ENCODE measurements at regions not wholly inside any gene's neighbourhood (a gene's known extent, or its start where the extent isn't known, plus 50 kb on each side); places are given as distances from the start of the nearest gene placed in this dataset.

DNA sequence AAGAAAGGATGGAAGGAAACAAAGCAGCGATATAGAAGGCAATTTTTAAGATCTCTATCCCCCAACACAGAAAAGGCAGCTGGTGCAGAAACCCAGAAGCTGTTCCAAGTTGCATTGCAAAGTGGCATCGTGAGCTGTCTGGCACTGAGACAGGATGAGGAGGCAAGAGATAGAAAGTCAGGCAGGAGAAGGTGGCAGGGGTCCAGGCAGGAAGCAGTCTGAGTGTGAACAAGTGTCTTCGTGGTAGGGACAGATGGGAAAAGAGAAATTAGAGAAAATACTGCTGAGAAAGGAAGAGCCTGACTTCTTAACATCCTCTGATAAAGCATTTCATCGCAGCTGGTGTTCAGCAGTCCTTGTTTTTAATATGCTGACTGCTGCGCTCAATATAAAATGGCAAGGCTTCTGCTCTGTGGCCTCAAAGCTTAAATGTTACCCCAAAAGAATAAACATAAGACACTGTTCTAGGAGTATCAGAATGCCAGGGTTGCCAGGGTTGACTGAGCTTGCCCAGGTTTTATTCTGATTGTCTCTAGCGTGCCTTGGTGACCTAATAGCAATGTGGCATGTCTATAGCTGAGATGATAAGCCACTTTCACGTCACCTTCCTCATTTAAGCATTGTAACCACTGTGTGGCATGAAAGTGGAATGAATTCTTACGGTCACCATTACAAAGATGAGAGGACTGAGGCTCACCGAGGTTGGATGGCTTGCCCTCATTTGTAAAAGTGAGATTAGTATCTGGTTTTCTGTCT is 397.6 kb downstream of the NUAK1 start (continued):
- TF ChIP-seq, protein P1, sequence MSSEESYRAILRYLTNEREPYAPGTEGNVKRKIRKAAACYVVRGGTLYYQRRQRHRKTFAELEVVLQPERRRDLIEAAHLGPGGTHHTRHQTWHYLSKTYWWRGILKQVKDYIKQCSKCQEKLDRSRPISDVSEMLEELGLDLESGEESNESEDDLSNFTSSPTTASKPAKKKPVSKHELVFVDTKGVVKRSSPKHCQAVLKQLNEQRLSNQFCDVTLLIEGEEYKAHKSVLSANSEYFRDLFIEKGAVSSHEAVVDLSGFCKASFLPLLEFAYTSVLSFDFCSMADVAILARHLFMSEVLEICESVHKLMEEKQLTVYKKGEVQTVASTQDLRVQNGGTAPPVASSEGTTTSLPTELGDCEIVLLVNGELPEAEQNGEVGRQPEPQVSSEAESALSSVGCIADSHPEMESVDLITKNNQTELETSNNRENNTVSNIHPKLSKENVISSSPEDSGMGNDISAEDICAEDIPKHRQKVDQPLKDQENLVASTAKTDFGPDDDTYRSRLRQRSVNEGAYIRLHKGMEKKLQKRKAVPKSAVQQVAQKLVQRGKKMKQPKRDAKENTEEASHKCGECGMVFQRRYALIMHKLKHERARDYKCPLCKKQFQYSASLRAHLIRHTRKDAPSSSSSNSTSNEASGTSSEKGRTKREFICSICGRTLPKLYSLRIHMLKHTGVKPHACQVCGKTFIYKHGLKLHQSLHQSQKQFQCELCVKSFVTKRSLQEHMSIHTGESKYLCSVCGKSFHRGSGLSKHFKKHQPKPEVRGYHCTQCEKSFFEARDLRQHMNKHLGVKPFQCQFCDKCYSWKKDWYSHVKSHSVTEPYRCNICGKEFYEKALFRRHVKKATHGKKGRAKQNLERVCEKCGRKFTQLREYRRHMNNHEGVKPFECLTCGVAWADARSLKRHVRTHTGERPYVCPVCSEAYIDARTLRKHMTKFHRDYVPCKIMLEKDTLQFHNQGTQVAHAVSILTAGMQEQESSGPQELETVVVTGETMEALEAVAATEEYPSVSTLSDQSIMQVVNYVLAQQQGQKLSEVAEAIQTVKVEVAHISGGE (CRISPR knock-in tag; IDR thresholded peaks at IDR 0.05) = no peak
- TF ChIP-seq SREBF2 (IDR thresholded peaks at IDR 0.05; ENCODE audit: low read length) = no peak
- TF ChIP-seq BRCA1 (IDR thresholded peaks at IDR 0.05; ENCODE audit: low read depth, low read length) = no peak
- no peak for TF ChIP-seq MYC (IDR thresholded peaks at IDR 0.05; ENCODE audit: insufficient read depth, insufficient read length, insufficient replicate concordance, low read length, severe bottlenecking)
- TF ChIP-seq SUZ12 (IDR thresholded peaks at IDR 0.05; ENCODE audit: unreplicated experiment) = no peak
- TF ChIP-seq SIX5 (IDR thresholded peaks at IDR 0.05; ENCODE audit: low read depth, low read length, severe bottlenecking) = no peak

DNA sequence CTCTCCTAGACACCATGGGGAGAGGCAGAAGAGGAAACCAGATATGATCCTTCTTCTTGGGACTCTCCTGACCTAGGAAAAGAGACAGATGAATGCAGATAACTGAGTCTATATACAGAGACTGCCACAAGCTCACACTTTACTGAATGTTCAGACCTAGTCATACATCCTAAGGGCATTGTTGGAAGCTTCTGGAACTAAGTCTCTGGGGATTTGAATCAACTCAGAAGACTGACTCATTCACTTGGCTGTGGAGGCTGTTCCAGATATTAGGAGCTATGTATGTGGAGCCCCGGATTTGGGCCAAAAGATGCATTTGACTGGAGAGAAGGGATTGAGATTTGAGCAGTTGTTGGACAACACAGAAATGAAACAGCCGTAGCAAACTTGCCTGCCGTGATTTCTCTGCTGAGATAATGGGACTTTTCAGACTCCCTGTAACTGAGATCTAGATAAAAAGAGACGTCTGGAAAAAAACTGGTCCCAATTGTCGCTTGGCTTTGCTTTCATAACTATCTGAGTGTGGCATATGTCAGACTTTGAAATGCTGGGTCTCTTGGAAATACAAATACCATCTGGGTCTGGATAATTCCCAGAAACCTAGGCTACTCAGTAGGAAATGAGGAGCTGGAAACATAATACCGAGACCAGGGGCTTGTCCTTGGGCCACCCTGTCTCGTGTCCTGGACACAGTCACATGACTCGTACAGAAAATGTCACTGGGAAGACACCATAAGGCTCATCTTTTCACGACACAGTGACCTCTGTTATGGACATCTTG is 396.8 kb downstream of the NUAK1 start:
- CTCF ChIA-PET = no interaction called here
- RAD21 ChIA-PET (ENCODE audit: unreplicated experiment) = no interaction called here
- FAIRE-seq (no peak), DNase-seq (ENCODE audit: low read depth, low spot score) (no peak), ATAC-seq (no peak)
- SMC1A ChIA-PET (ENCODE audit: uncharacterized antibody, unreplicated experiment) = no interaction called here
- H3K79me2 ChIP-seq (ENCODE audit: control insufficient read depth, insufficient read depth, low read length) = no peaks in the 10 kb centered on the region
- H3K27me3 ChIP-seq (replicated peaks in 1 of 2; ENCODE audit: control insufficient read depth in 2 of 2, insufficient read depth in 2 of 2, low read length in 1 of 2) = no peaks in the 10 kb centered on the region; a peak in 2 of 4 replicates
- no peak overlapping the region for H3K27ac ChIP-seq (ENCODE audit: control insufficient read depth, insufficient read depth)
- BruUV-seq (replicated peaks) = no TSS peak
- in situ Hi-C loops (cut with MboI) = no loop called here
- intact Hi-C loops (cut with micrococcal nuclease; ENCODE audit: unreplicated experiment) = no loop called here
- no peaks in the 10 kb centered on the region for H3K9me3 ChIP-seq (replicated peaks; ENCODE audit: control insufficient read depth, insufficient read depth, low read length)
- no peaks in the 10 kb centered on the region for H3K36me3 ChIP-seq (ENCODE audit: control insufficient read depth in 2 of 2, insufficient read depth in 2 of 2, low read length in 1 of 2)
- no peak overlapping the region for H3K4me3 ChIP-seq
- no peak overlapping the region for H3K4me2 ChIP-seq (ENCODE audit: control insufficient read depth, insufficient read depth)
- no peak overlapping the region for H2AFZ ChIP-seq (ENCODE audit: control insufficient read depth, low read depth, low read length)
- WGBS (ENCODE audit: insufficient coverage, insufficient replicate concordance, low lambda C conversion rate, missing lambda C conversion rate) = 10% methylated on average over 9 of the region's 9 CpGs
- no peaks in the 10 kb centered on the region for H4K20me1 ChIP-seq (ENCODE audit: control insufficient read depth, insufficient read depth)
- POLR2A ChIA-PET = no interaction called here
- no peaks in the 10 kb centered on the region for H3K4me1 ChIP-seq (ENCODE audit: control insufficient read depth, insufficient read depth, low read length)
- H3K9ac ChIP-seq (ENCODE audit: control insufficient read depth, insufficient read depth, low read length) = no peak overlapping the region
- TF ChIP-seq, protein P2, sequence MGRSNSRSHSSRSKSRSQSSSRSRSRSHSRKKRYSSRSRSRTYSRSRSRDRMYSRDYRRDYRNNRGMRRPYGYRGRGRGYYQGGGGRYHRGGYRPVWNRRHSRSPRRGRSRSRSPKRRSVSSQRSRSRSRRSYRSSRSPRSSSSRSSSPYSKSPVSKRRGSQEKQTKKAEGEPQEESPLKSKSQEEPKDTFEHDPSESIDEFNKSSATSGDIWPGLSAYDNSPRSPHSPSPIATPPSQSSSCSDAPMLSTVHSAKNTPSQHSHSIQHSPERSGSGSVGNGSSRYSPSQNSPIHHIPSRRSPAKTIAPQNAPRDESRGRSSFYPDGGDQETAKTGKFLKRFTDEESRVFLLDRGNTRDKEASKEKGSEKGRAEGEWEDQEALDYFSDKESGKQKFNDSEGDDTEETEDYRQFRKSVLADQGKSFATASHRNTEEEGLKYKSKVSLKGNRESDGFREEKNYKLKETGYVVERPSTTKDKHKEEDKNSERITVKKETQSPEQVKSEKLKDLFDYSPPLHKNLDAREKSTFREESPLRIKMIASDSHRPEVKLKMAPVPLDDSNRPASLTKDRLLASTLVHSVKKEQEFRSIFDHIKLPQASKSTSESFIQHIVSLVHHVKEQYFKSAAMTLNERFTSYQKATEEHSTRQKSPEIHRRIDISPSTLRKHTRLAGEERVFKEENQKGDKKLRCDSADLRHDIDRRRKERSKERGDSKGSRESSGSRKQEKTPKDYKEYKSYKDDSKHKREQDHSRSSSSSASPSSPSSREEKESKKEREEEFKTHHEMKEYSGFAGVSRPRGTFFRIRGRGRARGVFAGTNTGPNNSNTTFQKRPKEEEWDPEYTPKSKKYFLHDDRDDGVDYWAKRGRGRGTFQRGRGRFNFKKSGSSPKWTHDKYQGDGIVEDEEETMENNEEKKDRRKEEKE (IDR thresholded peaks at IDR 0.05) = no peak
- TF ChIP-seq, protein P1 (CRISPR knock-in tag; IDR thresholded peaks at IDR 0.05) = no peak
- TF ChIP-seq, protein P3, sequence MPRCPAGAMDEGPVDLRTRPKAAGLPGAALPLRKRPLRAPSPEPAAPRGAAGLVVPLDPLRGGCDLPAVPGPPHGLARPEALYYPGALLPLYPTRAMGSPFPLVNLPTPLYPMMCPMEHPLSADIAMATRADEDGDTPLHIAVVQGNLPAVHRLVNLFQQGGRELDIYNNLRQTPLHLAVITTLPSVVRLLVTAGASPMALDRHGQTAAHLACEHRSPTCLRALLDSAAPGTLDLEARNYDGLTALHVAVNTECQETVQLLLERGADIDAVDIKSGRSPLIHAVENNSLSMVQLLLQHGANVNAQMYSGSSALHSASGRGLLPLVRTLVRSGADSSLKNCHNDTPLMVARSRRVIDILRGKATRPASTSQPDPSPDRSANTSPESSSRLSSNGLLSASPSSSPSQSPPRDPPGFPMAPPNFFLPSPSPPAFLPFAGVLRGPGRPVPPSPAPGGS (IDR thresholded peaks at IDR 0.05; ENCODE audit: borderline replicate concordance, insufficient read depth, low read depth, low read length, poor library complexity, severe bottlenecking) = no peak
